ENCODE measurements at regions not wholly inside any gene's neighbourhood (a gene's known extent, or its start where the extent isn't known, plus 50 kb on each side); places are given as distances from the start of the nearest gene placed in this dataset.

GRCh38 chr7:91366091-91366490 is 101.9 kb downstream of the FZD1 start:
- no peak for TF ChIP-seq POLR2AphosphoS5 (IDR thresholded peaks at IDR 0.05; ENCODE audit: low read depth, low read length)
- no peak for TF ChIP-seq POLR2A (IDR thresholded peaks at IDR 0.05; ENCODE audit: low read depth, low read length)

Data from GM12892 (cell line).